ENCODE measurements at regions not wholly inside any gene's neighbourhood (a gene's known extent, or its start where the extent isn't known, plus 50 kb on each side); places are given as distances from the start of the nearest gene placed in this dataset.

GRCh38 chr3:83496462-83496861 lies 1462.3 kb upstream of the CADM2 start:
- Histone ChIP-seq H3K9ac (ENCODE audit: extremely low read depth, low read length, poor library complexity, severe bottlenecking) (no peak overlapping the region), H3K36me3 (ENCODE audit: control insufficient read depth, insufficient read depth, low read length) (no peaks in the 10 kb centered on the region), H3K27me3 (ENCODE audit: control insufficient read depth, insufficient read depth, low read length, poor library complexity, severe bottlenecking) (no peaks in the 10 kb centered on the region), H3K27ac (ENCODE audit: low read depth, low read length) (no peak overlapping the region), H3K4me1 (ENCODE audit: control insufficient read depth, insufficient read depth, low read length) (no peaks in the 10 kb centered on the region), H3K9me3 (ENCODE audit: control insufficient read depth, low read length) (no peaks in the 10 kb centered on the region), H3K4me3 (ENCODE audit: low read length) (no peak overlapping the region)
- Mint-ChIP-seq H3K27me3 (ENCODE audit: insufficient read depth) (no peaks in the 10 kb centered on the region), H3K4me1 (peaks cover 2% of the 10 kb centered on the region), H3K4me3 (no peak overlapping the region), H3K27ac (no peak overlapping the region), H3K9me3 (no peaks in the 10 kb centered on the region), H3K36me3 (ENCODE audit: low read depth) (no peaks in the 10 kb centered on the region)
- no peak for TF ChIP-seq CTCF (conservative IDR thresholded peaks at IDR 0.05)
- WGBS, 2 experiments (ENCODE audit: insufficient coverage in 1 of 2, insufficient read length in 1 of 2) = 78 to 92% methylated on average over 1 of the region's 1 CpG
- DNase-seq = no peak

GRCh38 chr3:83498361-83499016 lies 1460.3 kb upstream of the CADM2 start:
- Histone ChIP-seq H3K27me3 (ENCODE audit: control insufficient read depth, insufficient read depth, low read length, poor library complexity, severe bottlenecking) (no peaks in the 10 kb centered on the region), H3K9me3 (ENCODE audit: control insufficient read depth, low read length) (no peaks in the 10 kb centered on the region), H3K9ac (ENCODE audit: extremely low read depth, low read length, poor library complexity, severe bottlenecking) (no peak overlapping the region), H3K4me3 (ENCODE audit: low read length) (no peak overlapping the region), H3K36me3 (ENCODE audit: control insufficient read depth, insufficient read depth, low read length) (no peaks in the 10 kb centered on the region), H3K27ac (ENCODE audit: low read depth, low read length) (no peak overlapping the region), H3K4me1 (ENCODE audit: control insufficient read depth, insufficient read depth, low read length) (no peaks in the 10 kb centered on the region)
- Mint-ChIP-seq H3K9me3 (no peaks in the 10 kb centered on the region), H3K27ac (no peak overlapping the region), H3K4me1 (peaks cover 2% of the 10 kb centered on the region), H3K36me3 (ENCODE audit: low read depth) (no peaks in the 10 kb centered on the region), H3K27me3 (ENCODE audit: insufficient read depth) (no peaks in the 10 kb centered on the region), H3K4me3 (no peak overlapping the region)
- DNase-seq = no peak
- TF ChIP-seq CTCF (conservative IDR thresholded peaks at IDR 0.05) = no peak
- 96 to 100% methylated on average over 1 of the region's 1 CpG for WGBS, 2 experiments (ENCODE audit: insufficient coverage in 1 of 2, insufficient read length in 1 of 2)

GRCh38 chr3:83500422-83500821 lies 1458.4 kb upstream of the CADM2 start:
- TF ChIP-seq CTCF (conservative IDR thresholded peaks at IDR 0.05) = no peak
- Histone ChIP-seq H3K9ac (ENCODE audit: extremely low read depth, low read length, poor library complexity, severe bottlenecking) (no peak overlapping the region), H3K36me3 (ENCODE audit: control insufficient read depth, insufficient read depth, low read length) (no peaks in the 10 kb centered on the region), H3K27me3 (ENCODE audit: control insufficient read depth, insufficient read depth, low read length, poor library complexity, severe bottlenecking) (no peaks in the 10 kb centered on the region), H3K9me3 (ENCODE audit: control insufficient read depth, low read length) (no peaks in the 10 kb centered on the region), H3K4me1 (ENCODE audit: control insufficient read depth, insufficient read depth, low read length) (peaks cover 5% of the 10 kb centered on the region), H3K4me3 (ENCODE audit: low read length) (no peak overlapping the region), H3K27ac (ENCODE audit: low read depth, low read length) (no peak overlapping the region)
- 90 to 93% methylated on average over 7 of the region's 7 CpGs for WGBS, 2 experiments (ENCODE audit: insufficient coverage in 1 of 2, insufficient read length in 1 of 2)
- peak overlapping the region; percentile 12 for H3K27ac Mint-ChIP-seq
- H3K4me1 Mint-ChIP-seq = peaks cover 2% of the 10 kb centered on the region
- DNase-seq = no peak
- H3K9me3 Mint-ChIP-seq = peaks cover 2% of the 10 kb centered on the region
- H3K27me3 Mint-ChIP-seq (ENCODE audit: insufficient read depth) = no peaks in the 10 kb centered on the region
- H3K36me3 Mint-ChIP-seq (ENCODE audit: low read depth) = no peaks in the 10 kb centered on the region
- H3K4me3 Mint-ChIP-seq = no peak overlapping the region
